ENCODE measurements at regions not wholly inside any gene's neighbourhood (a gene's known extent, or its start where the extent isn't known, plus 50 kb on each side); places are given as distances from the start of the nearest gene placed in this dataset.

DNA sequence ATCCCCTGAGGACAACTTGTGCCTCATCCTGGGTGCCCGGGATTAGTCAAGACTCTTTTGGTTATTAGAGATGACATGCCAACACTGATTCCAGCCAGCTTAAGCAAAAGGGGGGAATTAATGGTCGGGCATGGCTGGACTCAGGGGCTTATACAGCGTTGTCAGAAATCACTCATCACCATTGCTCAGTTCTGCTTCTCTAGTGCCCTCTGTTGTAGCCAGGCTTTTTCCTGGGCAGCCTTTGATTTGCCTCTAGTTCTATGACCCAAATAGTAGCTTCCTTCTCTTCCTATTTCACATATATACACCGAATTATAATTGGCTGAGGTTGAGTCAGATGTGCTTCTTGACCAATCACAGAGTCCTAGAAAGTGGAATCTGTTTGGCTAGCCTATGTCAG lies 192.0 kb upstream of the HABP2 start:
- Histone ChIP-seq H3K4me3 (no peak overlapping the region), H3K9me3 (no peaks in the 10 kb centered on the region), H3K4me1 (no peaks in the 10 kb centered on the region), H3K9ac (ENCODE audit: low read depth in 2 of 2, low read length in 2 of 2) (no peak overlapping the region), H3K36me3 (no peaks in the 10 kb centered on the region), H3K27me3 (no peaks in the 10 kb centered on the region), H3K27ac (no peak overlapping the region)
- no peak for DNase-seq
- TF ChIP-seq, protein P1, sequence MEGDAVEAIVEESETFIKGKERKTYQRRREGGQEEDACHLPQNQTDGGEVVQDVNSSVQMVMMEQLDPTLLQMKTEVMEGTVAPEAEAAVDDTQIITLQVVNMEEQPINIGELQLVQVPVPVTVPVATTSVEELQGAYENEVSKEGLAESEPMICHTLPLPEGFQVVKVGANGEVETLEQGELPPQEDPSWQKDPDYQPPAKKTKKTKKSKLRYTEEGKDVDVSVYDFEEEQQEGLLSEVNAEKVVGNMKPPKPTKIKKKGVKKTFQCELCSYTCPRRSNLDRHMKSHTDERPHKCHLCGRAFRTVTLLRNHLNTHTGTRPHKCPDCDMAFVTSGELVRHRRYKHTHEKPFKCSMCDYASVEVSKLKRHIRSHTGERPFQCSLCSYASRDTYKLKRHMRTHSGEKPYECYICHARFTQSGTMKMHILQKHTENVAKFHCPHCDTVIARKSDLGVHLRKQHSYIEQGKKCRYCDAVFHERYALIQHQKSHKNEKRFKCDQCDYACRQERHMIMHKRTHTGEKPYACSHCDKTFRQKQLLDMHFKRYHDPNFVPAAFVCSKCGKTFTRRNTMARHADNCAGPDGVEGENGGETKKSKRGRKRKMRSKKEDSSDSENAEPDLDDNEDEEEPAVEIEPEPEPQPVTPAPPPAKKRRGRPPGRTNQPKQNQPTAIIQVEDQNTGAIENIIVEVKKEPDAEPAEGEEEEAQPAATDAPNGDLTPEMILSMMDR (IDR thresholded peaks at IDR 0.05) = no peak
- intact Hi-C loops (cut with DNase I) = no loop called here

DNA sequence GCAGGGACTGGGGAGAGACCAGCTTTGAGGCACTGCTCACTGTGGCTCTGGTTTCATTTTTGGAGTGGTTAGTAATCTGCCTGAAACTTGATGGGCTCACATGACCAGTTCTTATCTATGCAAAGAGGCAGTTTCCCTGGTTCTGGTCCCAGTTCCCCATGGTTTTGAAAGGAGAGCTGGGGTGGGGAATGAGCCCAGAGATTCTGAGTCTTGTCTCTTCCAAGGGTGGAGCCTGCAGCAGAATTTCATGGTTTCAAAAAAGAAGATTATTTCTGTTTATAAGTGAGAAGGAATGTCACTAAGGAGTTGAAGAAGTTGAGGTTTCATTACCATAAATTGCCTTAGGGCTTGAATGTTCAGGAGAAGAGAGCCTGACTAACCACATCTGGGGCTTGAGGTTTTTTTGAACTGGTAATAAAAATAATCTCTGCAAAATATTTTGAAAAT lies 190.2 kb upstream of the HABP2 start:
- DNase-seq = peak; percentile 21
- Histone ChIP-seq H3K27ac (no peak overlapping the region), H3K4me1 (no peaks in the 10 kb centered on the region)

DNA sequence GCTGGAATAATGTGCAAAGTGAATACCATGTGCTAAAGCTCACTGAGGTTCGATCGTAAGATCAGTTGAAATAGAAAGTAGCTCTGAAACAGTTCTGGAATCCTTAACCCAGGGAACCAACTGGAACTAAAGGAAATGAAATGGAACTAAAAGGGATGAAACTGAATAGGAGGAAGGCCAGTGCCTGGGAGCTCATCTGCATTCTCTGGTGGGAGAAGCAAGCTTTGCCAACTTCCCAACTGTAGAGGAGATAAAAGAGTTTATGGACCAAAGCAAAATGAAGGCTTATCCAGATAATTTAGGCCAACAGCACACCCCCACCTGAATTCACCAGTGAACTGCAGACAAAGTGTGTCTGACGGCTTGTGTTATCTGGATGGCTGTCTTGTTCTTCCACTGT lies 188.6 kb upstream of the HABP2 start:
- intact Hi-C loops (cut with DNase I) = no loop called here
- no peaks in the 10 kb centered on the region for H3K4me1 ChIP-seq
- TF ChIP-seq, protein P1 (IDR thresholded peaks at IDR 0.05) = no peak
- DNase-seq = no peak
- H3K36me3 ChIP-seq = no peaks in the 10 kb centered on the region
- H3K9me3 ChIP-seq = no peaks in the 10 kb centered on the region
- no peaks in the 10 kb centered on the region for H3K27me3 ChIP-seq
- no peak overlapping the region for H3K27ac ChIP-seq
- no peak overlapping the region for H3K9ac ChIP-seq (ENCODE audit: low read depth in 2 of 2, low read length in 2 of 2)
- H3K4me3 ChIP-seq = no peak overlapping the region

More for the DNA sequence above, 190.2 kb upstream of the HABP2 start:
- Histone ChIP-seq H3K9me3 (no peaks in the 10 kb centered on the region), H3K36me3 (no peaks in the 10 kb centered on the region), H3K27me3 (no peaks in the 10 kb centered on the region), H3K4me3 (no peak overlapping the region), H3K9ac (ENCODE audit: low read depth in 2 of 2, low read length in 2 of 2) (no peak overlapping the region)
- TF ChIP-seq, protein P1 (IDR thresholded peaks at IDR 0.05) = no peak
- intact Hi-C loops (cut with DNase I) = no loop called here

DNA sequence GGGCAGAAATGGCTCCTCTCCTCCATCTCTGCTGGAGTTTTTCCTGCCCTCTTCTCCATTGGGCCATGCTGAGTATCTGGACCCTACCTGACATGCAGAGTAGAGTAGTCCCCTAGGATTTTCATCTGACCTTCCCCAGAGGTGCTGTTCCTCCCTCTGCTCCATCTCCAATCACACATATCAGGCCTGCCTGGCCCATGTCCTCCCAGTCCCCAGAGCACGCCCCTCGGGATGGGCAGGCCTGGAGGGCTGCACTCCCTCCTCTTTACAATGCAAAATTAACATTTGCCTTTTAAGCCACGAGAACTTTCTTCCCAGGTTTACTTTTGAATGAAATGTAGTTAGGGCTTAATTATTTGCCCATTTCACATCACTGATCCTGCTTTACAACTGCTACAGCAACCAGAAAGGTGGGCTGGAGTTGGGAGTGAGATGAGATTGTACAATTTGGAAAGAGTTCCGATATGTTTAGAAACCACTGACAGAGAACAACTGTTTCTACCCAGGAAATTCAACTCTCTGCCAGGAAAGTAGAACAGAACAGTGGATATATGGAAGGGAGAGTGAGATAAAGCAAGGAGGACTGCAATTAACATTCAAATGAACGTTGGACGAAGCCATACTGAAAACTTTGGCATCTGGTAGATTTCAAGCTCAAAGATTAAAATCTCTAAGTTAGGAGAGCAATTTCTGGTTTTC lies 184.0 kb upstream of the HABP2 start:
- no peak overlapping the region for H3K9ac ChIP-seq (ENCODE audit: low read depth in 2 of 2, low read length in 2 of 2)
- no peaks in the 10 kb centered on the region for H3K4me1 ChIP-seq
- H3K27ac ChIP-seq = no peak overlapping the region
- DNase-seq = no peak
- intact Hi-C loops (cut with DNase I) = no loop called here
- TF ChIP-seq, protein P1 (IDR thresholded peaks at IDR 0.05) = no peak
- H3K36me3 ChIP-seq = no peaks in the 10 kb centered on the region
- no peaks in the 10 kb centered on the region for H3K9me3 ChIP-seq
- no peak overlapping the region for H3K4me3 ChIP-seq
- H3K27me3 ChIP-seq = no peaks in the 10 kb centered on the region

DNA sequence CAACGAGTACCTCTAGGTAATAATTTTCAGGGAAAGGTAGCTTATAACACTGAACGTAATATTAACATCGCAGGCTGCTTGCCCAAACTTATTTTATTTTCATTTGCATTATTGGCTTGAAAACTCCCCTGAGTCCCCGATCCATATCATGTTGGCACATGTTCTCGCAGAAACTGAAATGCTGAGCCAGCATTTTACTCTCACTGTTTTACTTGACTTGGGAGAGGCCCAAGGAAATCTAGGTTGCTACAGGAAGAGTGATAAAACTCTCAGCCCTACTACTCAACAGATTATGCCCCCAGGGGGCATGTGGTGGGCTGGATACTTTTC lies 183.5 kb upstream of the HABP2 start:
- Histone ChIP-seq H3K36me3 (no peaks in the 10 kb centered on the region), H3K9me3 (no peaks in the 10 kb centered on the region), H3K27ac (no peak overlapping the region), H3K4me3 (no peak overlapping the region), H3K9ac (ENCODE audit: low read depth in 2 of 2, low read length in 2 of 2) (no peak overlapping the region), H3K27me3 (no peaks in the 10 kb centered on the region), H3K4me1 (no peaks in the 10 kb centered on the region)
- DNase-seq = no peak
- intact Hi-C loops (cut with DNase I) = no loop called here
- TF ChIP-seq, protein P1 (IDR thresholded peaks at IDR 0.05) = no peak
